ENCODE measurements at regions not wholly inside any gene's neighbourhood (a gene's known extent, or its start where the extent isn't known, plus 50 kb on each side); places are given as distances from the start of the nearest gene placed in this dataset.

- Histone ChIP-seq H3K9me3 (ENCODE audit: low read depth) (no peaks in the 10 kb centered on the region), H3K9ac (no peak overlapping the region), H3K4me3 (no peak overlapping the region), H3K9me2 (ENCODE audit: insufficient read depth) (no peaks in the 10 kb centered on the region), H3K4me2 (ENCODE audit: unreplicated experiment) (no peak overlapping the region), H3K27me3 (replicated peaks; ENCODE audit: insufficient read depth) (no peaks in the 10 kb centered on the region), H3K36me3 (ENCODE audit: low read depth) (no peaks in the 10 kb centered on the region), H2AFZ (no peak overlapping the region), H3F3A (ENCODE audit: insufficient read depth) (no peaks in the 10 kb centered on the region), H3K79me2 (ENCODE audit: insufficient read depth) (no peaks in the 10 kb centered on the region), H3K27ac (no peak overlapping the region), H4K20me1 (ENCODE audit: insufficient read depth) (no peaks in the 10 kb centered on the region), H3K4me1 (ENCODE audit: insufficient read depth) (no peaks in the 10 kb centered on the region)
- WGBS, 2 experiments (ENCODE audit: low coverage in 1 of 2, low lambda C conversion rate in 2 of 2, missing lambda C conversion rate in 2 of 2): 55 to 65% methylated on average over 6 of the region's 6 CpGs
- DNase-seq: no peak
- TF ChIP-seq EZH2 (IDR thresholded peaks at IDR 0.05; ENCODE audit: insufficient read depth, poor library complexity, severe bottlenecking): no peak
- TF ChIP-seq EZH2phosphoT487 (IDR thresholded peaks at IDR 0.05; ENCODE audit: insufficient read depth, low read depth): no peak
- in situ Hi-C loops (cut with MboI): no loop called here
Measured at GRCh38 chr21:35491920-35492678, 443.0 kb upstream of the RUNX1 start.

GRCh38 chr21:35491114-35491513, 442.0 kb upstream of the RUNX1 start:
- Histone ChIP-seq H3K27ac (no peak overlapping the region), H3K9me3 (ENCODE audit: low read depth) (no peaks in the 10 kb centered on the region), H4K20me1 (ENCODE audit: insufficient read depth) (no peaks in the 10 kb centered on the region), H3K27me3 (replicated peaks; ENCODE audit: insufficient read depth) (no peaks in the 10 kb centered on the region), H3K4me3 (no peak overlapping the region), H3K9me2 (ENCODE audit: insufficient read depth) (no peaks in the 10 kb centered on the region), H3K4me2 (ENCODE audit: unreplicated experiment) (no peak overlapping the region), H3K4me1 (ENCODE audit: insufficient read depth) (no peaks in the 10 kb centered on the region), H3K36me3 (ENCODE audit: low read depth) (no peaks in the 10 kb centered on the region), H3K79me2 (ENCODE audit: insufficient read depth) (no peaks in the 10 kb centered on the region), H3F3A (ENCODE audit: insufficient read depth) (no peaks in the 10 kb centered on the region), H3K9ac (no peak overlapping the region), H2AFZ (no peak overlapping the region)
- TF ChIP-seq EZH2phosphoT487 (IDR thresholded peaks at IDR 0.05; ENCODE audit: insufficient read depth, low read depth) (no peak), EZH2 (IDR thresholded peaks at IDR 0.05; ENCODE audit: insufficient read depth, poor library complexity, severe bottlenecking) (no peak)
- in situ Hi-C loops (cut with MboI): no loop called here
- DNase-seq: no peak
- 50 to 59% methylated on average over 1 of the region's 1 CpG for WGBS, 2 experiments (ENCODE audit: low coverage in 1 of 2, low lambda C conversion rate in 2 of 2, missing lambda C conversion rate in 2 of 2)

DNA sequence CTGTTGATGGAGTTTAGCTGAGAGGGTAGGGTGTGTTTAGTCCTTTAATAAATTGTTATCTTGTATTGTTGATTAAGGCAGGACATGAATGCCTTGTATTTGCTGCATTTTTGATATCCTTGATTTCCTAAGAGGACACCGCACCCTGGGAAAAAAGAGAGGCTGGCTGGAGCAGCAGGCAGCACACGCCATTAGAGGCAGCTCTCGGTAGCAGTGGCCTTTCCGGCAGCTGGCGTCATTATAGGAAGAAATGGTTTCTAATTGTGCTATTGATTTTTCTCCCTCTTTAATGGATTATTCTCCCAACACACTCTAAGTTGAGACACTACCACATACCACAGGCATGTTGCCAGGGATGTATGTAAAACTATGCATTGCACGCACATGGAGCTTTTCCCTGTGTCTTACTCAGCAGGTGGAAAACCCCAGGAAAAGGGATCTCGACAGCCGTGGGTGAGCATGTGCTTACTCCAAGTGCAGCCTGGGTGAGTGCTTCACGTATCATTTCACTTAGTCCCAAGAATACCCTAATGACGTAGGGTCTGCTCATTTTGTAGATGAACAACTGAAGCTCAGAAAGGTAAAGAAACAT, 440.4 kb upstream of the RUNX1 start:
- Histone ChIP-seq H3K36me3 (ENCODE audit: low read depth) (no peaks in the 10 kb centered on the region), H3K27ac (no peak overlapping the region), H3K9me3 (ENCODE audit: low read depth) (no peaks in the 10 kb centered on the region), H3K9me2 (ENCODE audit: insufficient read depth) (no peaks in the 10 kb centered on the region), H3K4me2 (ENCODE audit: unreplicated experiment) (no peak overlapping the region), H3K9ac (no peak overlapping the region), H3K4me1 (ENCODE audit: insufficient read depth) (no peaks in the 10 kb centered on the region), H2AFZ (no peak overlapping the region), H3K79me2 (ENCODE audit: insufficient read depth) (no peaks in the 10 kb centered on the region), H3F3A (ENCODE audit: insufficient read depth) (no peaks in the 10 kb centered on the region), H4K20me1 (ENCODE audit: insufficient read depth) (no peaks in the 10 kb centered on the region), H3K27me3 (replicated peaks; ENCODE audit: insufficient read depth) (no peaks in the 10 kb centered on the region), H3K4me3 (no peak overlapping the region)
- no peak for DNase-seq
- 91 to 92% methylated on average over 10 of the region's 10 CpGs for WGBS, 2 experiments (ENCODE audit: low coverage in 1 of 2, low lambda C conversion rate in 2 of 2, missing lambda C conversion rate in 2 of 2)
- no peak for TF ChIP-seq EZH2phosphoT487 (IDR thresholded peaks at IDR 0.05; ENCODE audit: insufficient read depth, low read depth)
- no peak for TF ChIP-seq EZH2 (IDR thresholded peaks at IDR 0.05; ENCODE audit: insufficient read depth, poor library complexity, severe bottlenecking)
- in situ Hi-C loops (cut with MboI): no loop called here

DNA sequence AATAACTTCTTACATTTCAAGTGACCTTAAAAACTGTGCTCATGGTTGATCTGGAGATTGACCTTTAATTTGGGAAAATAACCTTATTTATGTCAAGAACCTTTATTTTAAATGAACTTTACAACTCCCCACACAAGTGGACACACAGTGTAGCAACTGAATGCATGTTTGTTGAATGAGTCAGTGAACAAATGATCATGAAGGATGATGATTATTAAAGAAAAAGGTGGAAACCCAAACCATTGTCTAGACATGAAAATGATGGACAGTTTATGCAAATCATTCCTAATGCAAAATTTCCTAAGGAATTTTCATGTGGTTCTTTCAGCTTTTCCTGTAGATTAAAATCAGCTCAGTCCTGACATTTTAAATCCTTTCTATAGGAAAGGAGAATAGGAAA, 439.8 kb upstream of the RUNX1 start:
- in situ Hi-C loops (cut with MboI): no loop called here
- Histone ChIP-seq H3K4me2 (ENCODE audit: unreplicated experiment) (no peak overlapping the region), H3K4me1 (ENCODE audit: insufficient read depth) (no peaks in the 10 kb centered on the region), H3K9ac (no peak overlapping the region), H3K36me3 (ENCODE audit: low read depth) (no peaks in the 10 kb centered on the region), H3K27ac (no peak overlapping the region), H3K9me2 (ENCODE audit: insufficient read depth) (no peaks in the 10 kb centered on the region), H3K27me3 (replicated peaks; ENCODE audit: insufficient read depth) (no peaks in the 10 kb centered on the region), H3K79me2 (ENCODE audit: insufficient read depth) (no peaks in the 10 kb centered on the region), H3F3A (ENCODE audit: insufficient read depth) (no peaks in the 10 kb centered on the region), H2AFZ (no peak overlapping the region), H3K4me3 (no peak overlapping the region), H4K20me1 (ENCODE audit: insufficient read depth) (no peaks in the 10 kb centered on the region), H3K9me3 (ENCODE audit: low read depth) (no peaks in the 10 kb centered on the region)
- no peak for DNase-seq
- no peak for TF ChIP-seq EZH2 (IDR thresholded peaks at IDR 0.05; ENCODE audit: insufficient read depth, poor library complexity, severe bottlenecking)
- no peak for TF ChIP-seq EZH2phosphoT487 (IDR thresholded peaks at IDR 0.05; ENCODE audit: insufficient read depth, low read depth)
